HG02938 (cell line): ENCODE measurements at regions not wholly inside any gene's neighbourhood (a gene's known extent, or its start where the extent isn't known, plus 50 kb on each side); places are given as distances from the start of the nearest gene placed in this dataset.
"Not testable (repeated sequence)": the region's sequence is repeated elsewhere in the genome, so short reads cannot be mapped to it uniquely, and the experiment has no call there.

Source experiments
- ATAC-seq: cut with Tn5 transposase; IDR thresholded peaks from one replicate; pipeline ENCODE4 v1.9.1; 2021; ENCODE audit warnings: mild to moderate bottlenecking, moderate library complexity; ENCODE audit not compliant: unreplicated experiment

DNA sequence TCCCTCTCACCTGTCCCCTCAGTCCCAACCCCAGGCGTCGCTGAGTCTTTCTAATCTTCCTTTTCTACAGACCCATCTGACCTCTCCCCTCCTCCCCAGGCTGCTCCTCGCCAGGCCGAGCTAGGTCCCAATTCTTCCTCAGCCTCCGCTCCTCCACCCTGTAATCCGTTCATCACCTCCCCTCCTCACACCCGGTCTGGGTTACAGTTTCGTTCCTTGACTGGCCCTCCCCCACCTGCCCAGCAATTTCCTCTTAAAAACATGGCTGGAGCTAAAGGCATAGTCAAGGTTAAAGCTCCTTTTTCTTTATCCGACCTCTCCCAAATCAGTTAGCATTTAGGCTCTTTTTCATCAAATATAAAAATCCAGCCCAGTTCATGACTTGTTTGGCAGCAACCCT, 262.0 kb downstream of the SMARCA2 start:
- not testable (repeated sequence) for ATAC-seq

DNA sequence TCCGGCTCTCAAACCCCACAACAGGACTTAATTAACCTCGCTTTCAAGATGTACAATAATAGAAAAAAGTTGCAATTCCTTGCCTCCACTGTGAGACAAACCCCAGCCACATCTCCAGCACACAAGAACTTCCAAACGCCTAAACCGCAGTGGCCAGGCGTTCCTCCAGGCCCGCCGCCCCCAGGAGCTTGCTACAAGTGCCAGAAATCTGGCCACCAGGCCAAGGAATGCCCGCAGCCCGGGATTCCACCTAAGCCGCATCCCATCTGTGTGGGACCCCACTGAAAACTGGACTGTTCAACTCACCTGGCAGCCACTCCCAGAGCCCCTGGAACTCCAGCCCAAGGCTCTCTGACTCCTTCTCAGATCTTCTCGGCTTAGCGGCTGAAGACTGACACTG, 262.5 kb downstream of the SMARCA2 start:
- ATAC-seq, result not testable (repeated sequence)

DNA sequence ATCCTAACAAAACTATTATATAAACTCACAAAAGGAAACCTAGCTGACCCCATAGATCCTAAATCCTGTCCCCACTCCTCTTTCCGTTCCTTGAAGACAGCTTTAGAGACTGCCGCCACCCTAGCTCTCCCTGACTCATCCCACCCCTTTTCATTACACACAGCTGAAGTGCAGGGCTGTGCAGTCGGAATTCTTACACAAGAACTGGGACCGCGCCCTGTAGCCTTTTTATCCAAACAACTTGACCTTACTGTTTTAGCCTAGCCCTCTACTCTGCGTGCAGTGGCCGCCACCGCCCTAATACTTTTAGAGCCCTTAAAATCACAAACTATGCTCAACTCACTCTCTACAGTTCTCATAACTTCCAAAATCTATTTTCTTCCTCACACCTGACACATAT, 264.0 kb downstream of the SMARCA2 start:
- ATAC-seq, result not testable (repeated sequence)

DNA sequence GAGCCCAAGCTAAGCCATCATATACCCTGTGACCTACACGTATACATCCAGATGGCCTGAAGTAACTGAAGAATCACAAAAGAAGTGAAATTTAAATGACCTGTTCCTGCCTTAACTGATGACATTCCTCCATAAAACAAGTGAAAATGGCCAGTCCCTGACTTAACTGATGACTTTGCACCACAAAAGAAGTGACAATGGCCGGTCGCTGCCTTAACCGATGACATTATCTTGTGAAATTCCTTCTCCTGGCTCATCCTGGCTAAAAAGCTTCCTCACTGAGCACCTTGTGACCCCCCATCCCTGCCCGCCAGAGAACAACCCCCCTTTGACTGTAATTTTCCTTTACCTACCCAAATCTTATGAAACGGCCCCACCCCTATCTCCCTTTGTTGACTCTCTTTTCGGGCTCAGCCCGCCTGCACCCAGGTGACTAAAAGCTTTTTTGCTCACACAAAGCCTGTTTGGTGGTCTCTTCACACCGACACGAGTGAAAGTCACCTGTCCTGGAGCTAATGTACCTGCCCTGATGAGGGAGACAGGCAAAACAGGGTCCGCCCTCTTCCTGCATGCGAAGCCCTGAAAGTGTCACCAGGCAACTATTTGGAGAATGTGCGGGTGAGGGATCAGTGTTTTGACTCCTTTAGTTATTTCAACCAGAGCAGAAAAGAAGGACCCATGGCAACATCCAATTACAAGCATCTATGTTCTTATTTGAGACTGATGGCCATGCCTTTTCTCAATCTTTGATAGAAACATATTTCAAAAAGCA, 266.1 kb downstream of the SMARCA2 start:
- ATAC-seq, result no peak

DNA sequence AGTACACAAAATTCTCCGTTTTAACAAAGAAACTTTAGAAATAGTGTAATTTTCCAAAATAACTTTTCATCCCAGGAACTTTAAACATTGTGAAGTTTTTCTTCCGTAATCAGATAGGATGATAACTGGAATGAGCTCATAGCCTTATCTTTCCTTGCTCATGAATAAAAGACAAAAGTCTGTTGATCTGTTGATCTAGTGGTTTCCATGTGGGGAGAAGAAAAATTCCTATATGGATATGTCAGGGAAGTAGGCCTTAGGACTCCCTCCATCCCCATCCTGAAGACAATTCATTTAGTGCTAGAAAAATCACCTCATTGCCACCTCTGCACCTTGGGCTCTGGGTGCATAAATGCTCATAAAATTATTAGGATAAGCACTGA, 266.6 kb downstream of the SMARCA2 start:
- no peak for ATAC-seq

DNA sequence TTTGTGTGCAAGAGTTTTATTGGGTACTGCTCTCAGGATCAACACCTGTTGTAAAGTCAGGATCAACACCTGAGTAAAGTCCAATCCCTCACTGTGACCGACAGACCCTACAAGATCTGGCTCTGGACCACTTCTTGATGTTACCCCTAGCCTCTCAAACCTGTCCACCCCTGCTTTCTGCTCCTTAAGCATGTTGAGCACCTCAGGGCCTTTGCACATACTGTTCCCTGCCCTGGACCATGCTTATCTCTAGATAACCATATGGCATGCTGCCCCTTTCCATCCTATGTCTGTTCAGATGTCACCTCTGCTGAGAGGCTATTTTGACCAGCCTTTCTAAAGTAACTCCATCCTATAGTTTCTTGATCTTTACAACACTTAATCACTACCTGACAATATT, 269.6 kb downstream of the SMARCA2 start:
- no peak for ATAC-seq

DNA sequence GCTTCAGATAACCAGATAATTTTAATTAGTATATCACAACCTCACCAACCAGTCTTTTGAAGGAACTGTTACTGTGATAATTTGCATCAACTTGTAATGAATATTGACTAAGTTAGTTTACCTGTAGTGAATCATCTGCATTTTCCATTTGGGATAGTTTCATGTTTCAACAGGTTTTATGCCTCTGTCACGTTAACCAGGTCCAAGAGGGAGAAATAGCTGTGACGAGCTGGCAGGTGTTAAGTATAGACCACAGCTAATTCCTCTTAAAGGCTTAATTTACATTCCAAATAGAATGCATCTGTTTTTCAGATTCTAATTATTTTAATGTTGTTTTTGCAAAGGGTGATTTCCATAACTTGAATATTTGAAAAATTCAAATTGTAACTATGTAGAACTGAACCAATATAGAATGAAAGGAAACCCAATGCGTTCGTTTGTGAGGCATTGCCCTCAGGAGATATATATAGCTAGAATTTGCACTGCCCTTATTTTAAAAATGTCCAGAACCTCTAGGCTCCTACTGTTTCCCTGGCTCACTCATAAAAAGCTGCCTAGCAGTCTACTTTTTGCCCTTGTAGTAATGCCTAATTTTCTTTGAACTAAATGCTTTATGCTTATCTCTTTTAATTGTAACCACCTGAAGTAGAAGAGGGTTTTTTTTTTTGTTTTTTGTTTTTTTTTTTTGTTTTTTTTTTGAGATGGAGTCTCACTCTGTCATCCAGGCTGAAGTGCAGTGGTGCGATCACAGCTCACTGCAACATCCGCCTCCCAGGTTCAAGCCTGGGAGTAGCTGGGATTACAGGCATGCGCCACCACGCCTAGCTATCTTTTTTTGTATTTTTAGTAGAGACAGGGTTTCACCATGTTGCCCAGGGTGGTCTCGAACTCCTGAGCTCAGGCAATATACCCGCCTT, 270.5 kb downstream of the SMARCA2 start:
- ATAC-seq, result no peak

DNA sequence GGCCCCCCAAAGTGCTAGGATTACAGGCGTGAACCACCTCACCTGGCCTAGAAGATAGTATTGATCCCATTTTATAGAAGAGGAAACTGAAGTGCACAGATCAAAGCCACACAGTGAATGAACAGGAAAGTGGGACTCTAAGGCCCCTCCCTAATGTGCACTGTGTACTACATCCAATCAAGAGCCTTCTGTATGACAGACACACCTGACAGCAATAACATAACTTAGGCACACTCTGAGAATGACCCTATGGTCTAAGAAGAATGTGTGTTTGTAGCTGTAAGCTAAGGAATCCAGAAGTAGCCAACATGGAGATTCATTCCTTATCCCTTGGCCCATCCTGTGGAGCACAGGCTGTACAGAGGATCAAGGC, 271.2 kb downstream of the SMARCA2 start:
- no peak for ATAC-seq

DNA sequence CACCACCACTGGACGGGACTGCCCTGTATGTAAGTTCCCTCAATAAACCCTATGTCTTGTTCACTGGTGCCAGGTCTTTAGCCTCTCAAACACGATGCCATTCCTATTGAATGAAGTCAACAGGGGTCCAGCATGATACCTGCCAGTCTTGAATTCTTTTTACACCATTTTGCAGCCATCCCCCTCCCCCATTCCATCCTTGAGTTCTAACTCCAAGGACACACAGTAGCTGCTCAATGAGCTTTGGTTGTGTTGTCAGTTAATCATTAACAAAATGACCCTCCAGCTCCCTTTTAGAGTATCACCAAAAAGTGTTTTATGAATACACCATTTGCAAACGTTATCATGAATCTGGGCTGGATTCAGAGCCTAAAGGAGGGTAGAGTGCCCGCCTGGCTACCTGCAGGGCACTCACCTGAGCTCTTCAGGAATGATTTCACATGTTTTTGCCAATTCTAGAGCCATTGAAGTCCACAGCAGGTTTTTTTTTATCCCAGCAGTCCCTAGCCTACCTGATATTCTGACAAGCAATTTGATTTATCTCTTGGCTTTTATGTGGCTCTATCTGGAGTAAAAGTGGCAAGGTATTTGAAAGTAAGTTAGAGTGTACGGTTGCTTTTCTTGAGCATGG, 271.8 kb downstream of the SMARCA2 start:
- ATAC-seq, result no peak

DNA sequence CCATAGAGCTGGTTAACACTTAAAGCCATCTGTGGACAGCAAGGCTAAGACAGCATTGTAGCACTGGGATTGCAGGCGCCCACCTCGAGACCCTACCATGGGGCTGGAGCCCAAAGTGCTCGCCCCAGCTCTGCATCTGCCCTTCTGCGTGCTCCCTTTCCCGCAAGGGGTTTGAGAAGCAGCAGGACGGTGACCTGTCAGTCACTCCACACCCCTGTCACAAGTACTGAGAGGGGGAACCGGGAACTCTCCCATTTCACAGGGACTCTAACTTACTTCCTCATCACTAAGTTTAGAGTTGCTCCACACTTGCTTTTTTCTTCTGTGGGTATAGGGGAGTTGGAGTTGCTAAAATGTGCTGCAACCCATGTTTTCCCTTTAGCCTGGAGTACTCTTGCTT, 273.2 kb downstream of the SMARCA2 start:
- no peak for ATAC-seq

DNA sequence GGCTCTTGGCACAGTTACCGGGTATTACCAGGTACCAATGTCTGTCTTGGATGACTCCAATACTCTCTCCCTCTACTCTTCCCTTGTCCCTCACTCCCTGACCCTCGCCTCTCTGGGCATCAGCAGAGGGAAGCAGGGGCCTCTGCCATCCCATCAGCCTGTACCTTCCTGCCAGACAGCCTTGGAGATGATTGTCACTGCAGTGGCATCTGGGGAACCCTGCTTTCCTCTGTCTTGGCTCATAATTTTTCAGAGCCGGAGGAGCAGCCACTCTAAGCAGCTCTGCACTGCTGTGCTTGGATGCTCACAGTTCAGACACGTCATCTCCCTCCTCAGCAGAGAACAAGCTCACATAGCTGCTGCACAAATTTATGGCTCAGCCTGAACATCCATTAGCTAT, 274.1 kb downstream of the SMARCA2 start:
- no peak for ATAC-seq

DNA sequence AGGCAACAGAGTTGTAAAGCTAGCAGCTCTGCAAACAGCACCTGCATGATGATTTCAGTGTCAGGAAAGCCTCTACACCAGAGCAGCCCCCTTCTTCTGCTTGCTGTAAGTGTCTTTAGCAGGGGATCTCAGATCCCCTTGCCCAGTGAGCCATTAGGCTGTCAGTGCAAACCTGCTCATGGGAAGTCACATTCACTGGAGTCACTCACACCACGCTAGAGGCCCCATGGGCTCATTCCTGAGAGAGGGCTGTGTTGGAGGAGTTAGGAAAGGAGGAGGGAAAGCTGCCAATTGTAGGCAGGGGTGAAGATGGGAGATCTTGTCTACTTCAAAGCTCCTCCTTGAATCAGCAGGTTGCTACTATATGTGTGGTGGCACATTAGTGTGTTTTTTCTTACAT, 275.2 kb downstream of the SMARCA2 start:
- no peak for ATAC-seq

DNA sequence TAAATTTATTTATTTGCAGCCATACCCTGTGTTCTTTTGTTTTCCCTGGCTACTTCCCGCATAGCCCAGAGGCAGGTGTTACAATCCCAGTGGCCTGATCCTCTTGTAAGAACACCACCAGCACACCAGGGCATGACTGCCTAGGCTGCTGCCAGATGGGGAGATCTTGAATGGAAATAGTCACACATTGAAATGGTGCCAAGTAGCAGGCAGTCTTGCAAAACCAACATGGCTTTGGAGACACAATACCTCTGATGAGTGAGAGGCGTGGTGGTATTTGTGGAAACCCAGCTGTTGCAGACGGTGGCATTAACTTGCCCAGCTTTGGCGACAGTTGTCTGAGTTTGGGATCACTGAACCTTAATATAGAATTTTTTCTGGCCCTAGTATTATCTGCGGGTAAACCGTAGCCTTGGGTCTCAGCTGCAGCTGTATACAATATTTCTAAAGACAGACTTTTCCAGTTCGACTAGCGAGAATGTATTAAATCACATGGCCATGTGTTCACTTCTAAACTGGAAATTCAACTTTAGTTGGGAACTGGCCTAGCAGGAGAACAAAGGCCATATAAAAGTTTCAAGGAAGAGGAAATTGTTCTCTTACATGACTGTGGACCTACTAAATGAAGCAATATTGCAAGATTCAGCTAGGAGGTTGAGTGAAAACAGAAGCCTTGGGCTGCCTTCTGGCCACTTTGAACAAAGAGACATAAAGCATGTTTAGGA, 277.0 kb downstream of the SMARCA2 start:
- no peak for ATAC-seq

DNA sequence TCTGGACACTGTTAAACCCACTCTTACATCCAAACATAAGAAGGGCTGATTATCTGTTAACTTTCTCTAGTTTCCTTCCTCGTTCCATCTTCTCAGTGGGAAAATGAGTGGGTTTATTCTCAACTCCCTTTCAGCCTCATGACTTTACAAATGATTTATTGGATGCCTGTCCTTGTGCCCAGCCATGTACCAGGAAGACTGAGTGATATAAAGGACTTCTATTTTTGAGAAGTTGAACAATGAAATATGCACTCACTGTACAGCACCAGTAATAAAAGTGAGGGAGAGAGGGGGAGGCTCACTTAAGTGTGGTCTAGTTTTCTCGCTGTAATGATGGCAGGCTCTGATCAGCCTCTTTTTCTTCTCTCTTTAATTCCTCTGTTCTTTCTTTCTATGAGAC, 277.6 kb downstream of the SMARCA2 start:
- no peak for ATAC-seq

DNA sequence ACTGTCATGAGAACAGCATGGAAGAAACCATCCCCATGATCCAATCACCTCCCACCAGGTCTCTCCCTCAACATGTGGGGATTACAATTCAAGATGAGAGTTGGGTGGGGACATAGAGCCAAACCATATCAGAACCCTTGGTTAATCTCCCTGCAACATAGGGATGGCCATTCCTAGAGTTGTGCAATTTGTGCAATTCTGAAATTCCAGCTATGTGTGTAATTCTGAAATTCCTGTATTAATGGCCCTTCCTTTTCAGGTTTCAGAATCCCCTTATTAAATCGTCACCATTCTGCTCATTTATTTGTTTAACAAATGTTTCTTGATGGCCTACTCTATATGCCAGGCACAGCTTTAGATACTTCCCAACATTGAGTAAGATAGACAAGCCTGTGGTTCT, 282.6 kb downstream of the SMARCA2 start:
- ATAC-seq, result no peak

DNA sequence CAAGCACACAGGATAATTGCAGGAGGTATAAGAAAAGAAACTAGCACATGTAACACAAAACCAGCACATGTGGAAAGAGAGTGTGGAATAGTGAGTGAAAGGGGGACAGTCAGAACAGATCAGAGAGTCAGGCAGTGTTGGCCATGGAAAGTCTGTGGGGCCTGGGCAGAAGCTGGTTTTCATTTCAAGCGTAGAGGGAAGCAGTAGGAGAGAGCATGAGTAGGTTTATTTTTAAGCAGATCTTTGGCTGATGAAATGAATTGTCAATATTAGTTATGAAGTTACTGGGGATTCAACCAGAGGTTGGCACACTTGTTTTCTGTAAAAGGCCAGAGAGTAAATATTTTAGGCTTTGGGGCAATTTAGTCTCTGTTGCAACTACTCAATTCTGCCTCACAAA, 283.1 kb downstream of the SMARCA2 start:
- no peak for ATAC-seq

DNA sequence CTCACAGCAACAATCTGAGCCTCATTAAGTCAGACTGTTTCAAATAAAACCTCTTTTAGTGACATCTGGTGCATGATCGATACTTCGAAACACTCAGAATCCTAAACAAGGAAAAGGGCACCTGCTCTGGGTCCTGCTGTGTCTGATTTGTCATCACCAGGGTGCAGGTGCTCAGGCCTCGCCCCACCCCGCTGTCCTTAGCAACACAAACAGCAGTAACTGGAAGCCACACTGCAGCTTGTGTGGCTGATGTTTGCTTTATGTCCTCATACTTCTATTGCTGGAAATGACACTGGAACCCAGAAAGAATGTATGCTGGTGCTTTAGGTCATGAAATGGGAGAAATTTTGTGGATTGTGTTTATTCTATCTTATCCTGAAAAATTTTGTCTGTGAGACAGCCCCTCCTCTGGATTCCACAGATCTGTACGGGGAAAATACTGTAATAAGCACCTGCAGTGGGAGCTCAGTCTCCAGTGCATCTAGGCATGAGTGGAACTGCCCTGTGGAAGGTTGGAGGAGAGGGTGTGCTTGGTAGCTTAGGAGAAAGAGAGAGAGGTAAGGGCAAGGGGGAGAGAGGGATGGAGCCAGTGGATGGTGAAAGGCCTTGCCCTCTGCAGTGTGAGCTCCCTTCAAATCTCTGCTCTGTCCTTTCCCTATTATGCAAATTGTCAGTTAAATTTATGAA, 284.2 kb downstream of the SMARCA2 start:
- ATAC-seq, result no peak

DNA sequence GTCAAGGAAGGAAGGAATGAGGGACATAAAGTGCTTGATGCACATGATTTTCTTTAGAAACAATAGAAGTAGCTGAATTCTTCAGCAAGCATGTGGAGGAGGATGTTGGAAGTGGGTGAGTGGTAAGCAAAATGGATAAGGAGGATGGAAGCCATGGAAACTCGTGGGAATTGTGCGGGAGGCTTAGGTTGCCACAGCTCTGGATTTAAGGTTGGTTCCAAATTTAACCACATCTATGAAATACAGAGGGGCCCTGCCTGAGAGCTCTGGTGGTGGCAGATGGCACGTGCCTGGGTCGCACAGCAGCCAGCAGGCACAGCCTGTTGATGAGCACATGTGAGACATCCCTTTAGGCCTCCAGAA, 284.7 kb downstream of the SMARCA2 start:
- ATAC-seq, result no peak

DNA sequence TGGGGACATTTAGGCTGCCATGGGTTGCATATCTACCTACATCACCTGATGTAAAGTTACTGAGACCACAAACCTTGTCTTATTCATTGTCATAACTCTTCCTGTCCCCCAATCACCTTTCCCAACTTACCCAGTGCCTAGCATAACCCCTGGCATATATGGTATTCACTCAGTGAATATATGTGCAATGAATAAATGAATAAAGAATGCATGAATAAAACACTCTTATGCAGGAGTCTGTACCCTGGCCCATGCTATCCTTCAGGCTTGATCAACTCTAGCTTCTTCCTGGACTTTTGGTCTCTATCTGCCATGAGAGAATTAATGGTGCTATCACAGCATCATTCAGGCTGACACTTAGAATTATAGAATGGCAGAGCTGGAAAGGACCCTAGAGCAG, 285.2 kb downstream of the SMARCA2 start:
- no peak for ATAC-seq

DNA sequence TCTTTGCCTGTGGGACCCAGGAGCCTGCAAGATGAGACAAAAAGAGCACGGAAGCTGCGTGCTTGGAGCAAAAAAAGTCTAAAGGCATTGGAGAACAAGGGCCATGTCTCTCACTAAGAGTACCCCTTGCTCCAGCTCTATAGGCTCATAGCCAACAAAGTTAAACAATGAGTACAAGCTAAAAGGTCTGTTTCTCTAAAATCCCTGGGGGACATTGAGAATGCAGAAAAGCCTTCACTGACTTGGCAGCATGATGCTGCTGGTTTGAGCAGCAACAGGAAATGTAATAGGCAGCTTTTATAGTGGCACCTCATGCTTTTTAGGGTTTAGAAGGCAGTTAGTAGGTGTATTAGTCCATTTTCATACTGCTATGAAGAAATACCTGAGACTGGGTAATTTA, 287.5 kb downstream of the SMARCA2 start:
- ATAC-seq, result no peak

DNA sequence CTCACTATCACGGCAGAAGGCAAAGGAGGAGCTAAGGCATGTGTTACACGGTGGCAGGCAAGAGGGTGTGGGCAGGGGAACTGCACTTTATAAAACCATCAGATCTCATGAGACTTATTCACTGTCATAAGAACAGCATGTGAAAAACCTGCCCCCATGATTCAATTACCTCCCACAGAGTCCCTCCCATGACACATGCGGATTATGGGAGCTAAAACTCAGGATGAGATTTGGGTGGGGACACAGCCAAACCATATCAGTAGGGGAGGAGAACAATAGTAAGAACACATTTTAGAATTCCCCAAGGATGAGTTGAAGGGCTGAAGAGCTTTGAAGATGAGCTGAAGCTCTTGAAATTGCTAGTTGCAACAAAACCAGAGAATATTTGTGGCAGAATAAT, 287.9 kb downstream of the SMARCA2 start:
- ATAC-seq, result no peak
